HepG2 (cell line): ENCODE measurements at regions not wholly inside any gene's neighbourhood (a gene's known extent, or its start where the extent isn't known, plus 50 kb on each side); places are given as distances from the start of the nearest gene placed in this dataset.

Experiments used
- ATAC-seq: fragments of 200-7000 bp; cut with Tn5 transposase; 3 replicates; pipeline ENCODE4 v1.9.1; 2020; ENCODE audit warnings: mild to moderate bottlenecking, moderate library complexity
- BruUV-seq: library from RNA; stranded (reverse); fragments of 400-500 nt; replicated peaks from 2 replicates; lab custom pipeline; 2021; lab: Mats Ljungman, UMichigan
- CTCF ChIA-PET: fragments of 300-600 bp; formaldehyde crosslinking; extraction: SDS; loops from one replicate; lab custom pipeline; 2021; ENCODE audit warnings: low total read pairs, inconsistent platforms, low intra/inter-chr PET ratio; lab: Yijun Ruan, JAX
- POLR2A ChIA-PET: fragments of 350-600 bp; sonication (Branson Sonifier 250); formaldehyde crosslinking; loops from one replicate; lab custom pipeline; 2020; ENCODE audit warnings: antibody characterized with exemption, inconsistent platforms; lab: Yijun Ruan, JAX
- DNase-seq: peaks from one replicate; pipeline ENCODE4 v3.0.0-alpha.2; 2015; ENCODE audit warnings: low spot score
- FAIRE-seq: peaks from 3 replicates; lab custom pipeline; 2011; peaks lifted over from hg19 to GRCh38; lab: Jason Lieb, UNC
- H2AFZ ChIP-seq: one replicate; pipeline ENCODE4 v1.6.1; 2011; ENCODE audit warnings: low read length, inconsistent platforms
- H3K27ac ChIP-seq: fragments of 300-600 bp; 3 replicates; pipeline ENCODE4 v1.8.0; 2011; ENCODE audit warnings: mixed run types, mild to moderate bottlenecking, mixed read lengths, low read length, inconsistent platforms; ENCODE audit not compliant: insufficient read depth; ENCODE audit errors: extremely low read length
- H3K27me3 ChIP-seq, 2 experiments: fragments of 200-600 bp in 1 of 2; 2 replicates in 1 of 2; 3 replicates in 1 of 2; pipeline versions ENCODE4 v1.6.0 to v1.8.0; 2011; ENCODE audit warnings: low read length in 2 of 2, mild to moderate bottlenecking in 2 of 2, moderate library complexity in 2 of 2, inconsistent platforms in 1 of 2; ENCODE audit not compliant: insufficient read depth in 2 of 2, control insufficient read depth in 1 of 2
- H3K36me3 ChIP-seq, 2 experiments: fragments of 200-600 bp in 1 of 2; replicated peaks in 1 of 2; 2 replicates in 1 of 2; 3 replicates in 1 of 2; pipeline versions ENCODE4 v1.5.1 to v1.8.0; 2011; ENCODE audit warnings: low read length in 2 of 2, inconsistent platforms in 1 of 2; ENCODE audit not compliant: insufficient read depth in 2 of 2, control insufficient read depth in 1 of 2
- H3K4me1 ChIP-seq: 2 replicates; pipeline ENCODE4 v1.5.1; 2012; ENCODE audit warnings: low read length, inconsistent platforms; ENCODE audit not compliant: insufficient read depth
- H3K4me2 ChIP-seq: 2 replicates; pipeline ENCODE4 v1.6.0; 2011; ENCODE audit warnings: low read depth, low read length, inconsistent platforms
- H3K4me3 ChIP-seq, 3 experiments: fragments of 200-600 bp in 1 of 3; sonication (generic), shearing (Covaris generic) in 1 of 3; replicated peaks in 1 of 3; 2 replicates each; pipeline ENCODE4 v1.5.1; 2011 to 2016; ENCODE audit warnings: low read length in 3 of 3, inconsistent platforms in 2 of 3, low read depth in 2 of 3, mild to moderate bottlenecking in 2 of 3, control low read depth in 1 of 3, mixed read lengths in 1 of 3; ENCODE audit not compliant: insufficient read depth in 1 of 3
- H3K79me2 ChIP-seq: one replicate; pipeline ENCODE4 v1.6.1; 2011; ENCODE audit warnings: low read length, inconsistent platforms; ENCODE audit not compliant: insufficient read depth
- H3K9ac ChIP-seq: 2 replicates; pipeline ENCODE4 v1.6.0; 2011; ENCODE audit warnings: mild to moderate bottlenecking, low read depth, low read length, inconsistent platforms; ENCODE audit not compliant: insufficient read depth
- H3K9me3 ChIP-seq: 2 replicates; pipeline ENCODE4 v1.5.1; 2012; ENCODE audit warnings: mild to moderate bottlenecking, low read length
- H4K20me1 ChIP-seq: 2 replicates; pipeline ENCODE4 v1.6.0; 2011; ENCODE audit warnings: inconsistent platforms, mild to moderate bottlenecking, low read length, moderate library complexity; ENCODE audit not compliant: insufficient read depth
- ATF1 ChIP-seq: IDR thresholded peaks from 2 replicates; pipeline ENCODE4 v1.6.1; 2016; ENCODE audit warnings: mild to moderate bottlenecking, control low read depth
- PTBP1 ChIP-seq: fragments of 200-400 bp; formaldehyde crosslinking; IDR thresholded peaks from 2 replicates; pipeline ENCODE4 v1.6.1; 2018; ENCODE audit warnings: low read length, low read depth; ENCODE audit not compliant: poor library complexity, severe bottlenecking
- ZNF629 ChIP-seq: sonication (generic); formaldehyde crosslinking; conservative IDR thresholded peaks from 2 replicates; pipeline ENCODE4 v1.5.0; 2020; ENCODE audit warnings: missing genetic modification reagents
- WGBS: methylation state at CpG from one replicate; pipeline ENCODE4 v1.1.6; 2017; ENCODE audit warnings: low lambda C conversion rate; 5-methylcytosine and 5-hydroxymethylcytosine counted together
- in situ Hi-C: cut with HindIII; loops from 2 replicates; pipeline ENCODE4 v1.10.0; 2017; ENCODE audit warnings: low pct_unique_long_range_greater_than_20kb; ENCODE audit not compliant: extremely low pct_ligation_motif_present
- intact Hi-C: fragments of 100-400 bp; cut with micrococcal nuclease; formaldehyde crosslinking; loops from one replicate; pipeline ENCODE4 v1.10.0; 2022; ENCODE audit not compliant: unreplicated experiment
- TF ChIP-seq, protein P1 (sequence below): sonication (generic); formaldehyde crosslinking; IDR thresholded peaks from 2 replicates; pipeline ENCODE4 v1.5.1; 2020; ENCODE audit warnings: missing genetic modification reagents, mild to moderate bottlenecking, borderline replicate concordance
- TF ChIP-seq, protein P2 (sequence below): sonication (generic); formaldehyde crosslinking; IDR thresholded peaks from 2 replicates; pipeline ENCODE4 v1.5.0; 2020; ENCODE audit warnings: missing genetic modification reagents

DNA sequence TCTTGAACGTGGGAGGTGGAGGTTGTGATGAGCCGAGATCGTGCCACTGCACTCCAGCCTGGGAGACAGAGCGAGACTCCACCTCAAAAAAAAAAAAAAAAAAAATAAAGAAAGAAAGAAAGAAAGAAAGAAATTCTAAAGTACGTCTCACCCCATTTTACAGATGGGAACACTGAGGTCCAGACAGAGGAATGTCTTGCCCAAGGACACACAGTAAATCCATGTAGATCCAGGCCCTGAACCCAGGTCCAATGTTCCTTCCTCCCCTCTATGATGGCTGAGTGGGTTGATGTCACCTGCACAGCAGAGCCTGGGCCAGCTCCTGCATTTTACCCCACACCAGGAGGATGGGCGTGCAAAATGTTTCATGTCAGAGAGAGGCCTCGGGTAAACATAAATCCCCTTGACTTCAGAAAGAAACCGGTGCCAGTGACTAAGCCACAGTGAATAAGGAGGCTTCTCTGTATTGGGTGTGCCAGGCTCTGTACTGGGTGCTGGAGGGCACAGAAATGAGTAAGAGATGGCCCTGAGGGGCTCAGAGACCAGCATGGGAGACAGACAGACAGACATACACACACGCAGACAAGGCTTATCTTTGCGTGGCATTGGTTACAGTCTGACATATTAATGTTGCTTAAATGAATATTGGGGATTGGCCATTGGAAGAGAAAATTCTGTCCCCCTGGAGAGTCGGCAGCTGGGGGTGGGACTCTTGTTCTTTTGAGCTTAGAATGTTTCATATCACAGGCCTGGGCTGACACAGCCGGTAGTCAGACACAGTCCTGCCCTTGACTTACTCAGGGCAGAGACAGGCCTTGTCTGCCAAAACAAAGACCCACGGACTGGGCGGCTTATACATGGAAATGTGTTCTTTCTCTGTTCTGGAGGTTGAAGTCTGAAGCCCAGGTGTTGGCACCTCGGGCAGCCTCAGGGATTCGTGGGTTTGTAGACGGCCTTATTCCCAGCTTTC is 105.4 kb downstream of the MIAT start:
- ATAC-seq (no peak), FAIRE-seq (no peak), DNase-seq (no peak)
- H3K9me3 ChIP-seq, result peaks cover 9% of the 10 kb centered on the region; the same call in 1 of the 2 replicates
- no peaks in the 10 kb centered on the region for H3K79me2 ChIP-seq
- ChIA-PET CTCF (no interaction called here), POLR2A (no interaction called here)
- H2AFZ ChIP-seq, result no peak overlapping the region
- no peak overlapping the region for H3K9ac ChIP-seq
- peaks cover 11% of the 10 kb centered on the region; the same call in 1 of the 2 replicates for H3K4me1 ChIP-seq
- in situ Hi-C loops (loop anchor here (25.0 kb wide), 2 partner anchors 1050 to 1250 kb away; partner anchors contain the start of gene MN1), intact Hi-C loops (no loop called here)
- no peaks in the 10 kb centered on the region for H3K36me3 ChIP-seq
- no peak overlapping the region for H3K4me2 ChIP-seq
- BruUV-seq, result no TSS peak
- 38% methylated on average over 14 of the region's 17 CpGs for WGBS
- no peak overlapping the region for H3K27ac ChIP-seq
- no peak for TF ChIP-seq PTBP1
- TF ChIP-seq ATF1 (CRISPR knock-in tag), result no peak
- TF ChIP-seq, protein P1, sequence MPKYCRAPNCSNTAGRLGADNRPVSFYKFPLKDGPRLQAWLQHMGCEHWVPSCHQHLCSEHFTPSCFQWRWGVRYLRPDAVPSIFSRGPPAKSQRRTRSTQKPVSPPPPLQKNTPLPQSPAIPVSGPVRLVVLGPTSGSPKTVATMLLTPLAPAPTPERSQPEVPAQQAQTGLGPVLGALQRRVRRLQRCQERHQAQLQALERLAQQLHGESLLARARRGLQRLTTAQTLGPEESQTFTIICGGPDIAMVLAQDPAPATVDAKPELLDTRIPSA, result no peak
- TF ChIP-seq ZNF629 (CRISPR knock-in tag), result peak; percentile 68
- TF ChIP-seq, protein P2, sequence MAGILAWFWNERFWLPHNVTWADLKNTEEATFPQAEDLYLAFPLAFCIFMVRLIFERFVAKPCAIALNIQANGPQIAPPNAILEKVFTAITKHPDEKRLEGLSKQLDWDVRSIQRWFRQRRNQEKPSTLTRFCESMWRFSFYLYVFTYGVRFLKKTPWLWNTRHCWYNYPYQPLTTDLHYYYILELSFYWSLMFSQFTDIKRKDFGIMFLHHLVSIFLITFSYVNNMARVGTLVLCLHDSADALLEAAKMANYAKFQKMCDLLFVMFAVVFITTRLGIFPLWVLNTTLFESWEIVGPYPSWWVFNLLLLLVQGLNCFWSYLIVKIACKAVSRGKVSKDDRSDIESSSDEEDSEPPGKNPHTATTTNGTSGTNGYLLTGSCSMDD (CRISPR knock-in tag), result no peak
- H4K20me1 ChIP-seq, result no peaks in the 10 kb centered on the region
- no peaks in the 10 kb centered on the region for H3K27me3 ChIP-seq
- no peak overlapping the region for H3K4me3 ChIP-seq
